Right renal pelvis (tissue), 4 donors: ENCODE measurements at regions not wholly inside any gene's neighbourhood (a gene's known extent, or its start where the extent isn't known, plus 50 kb on each side); places are given as distances from the start of the nearest gene placed in this dataset.
"Not testable (repeated sequence)": the region's sequence is repeated elsewhere in the genome, so short reads cannot be mapped to it uniquely, and the experiment has no call there.

ENCODE experiments used
- DNase-seq, 4 donors: peaks; one replicate each; pipeline ENCODE4 v3.0.0-alpha.2; 2013; ENCODE audit warnings: low read depth in 4 of 4, low spot score in 3 of 4, missing footprints in 1 of 4

DNA sequence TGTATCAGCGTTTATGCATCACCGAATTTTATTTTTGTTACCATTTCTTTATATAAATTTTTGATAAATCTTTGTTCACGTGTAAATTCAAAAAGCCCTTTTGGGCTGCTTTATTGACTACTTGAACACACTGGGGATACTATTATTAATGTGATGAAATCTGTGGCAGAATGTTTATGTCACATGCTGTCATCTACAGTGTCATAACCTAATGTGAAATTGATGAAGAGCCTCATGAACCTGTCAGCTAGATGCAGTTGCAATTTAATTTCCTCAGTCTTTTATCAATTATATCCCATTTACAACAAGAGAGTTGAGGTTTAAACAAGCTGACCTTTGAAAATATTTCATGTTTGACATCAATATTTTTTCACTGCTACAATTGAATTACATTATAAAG, 1100.4 kb upstream of the COX7C start:
- DNase-seq: no peak

DNA sequence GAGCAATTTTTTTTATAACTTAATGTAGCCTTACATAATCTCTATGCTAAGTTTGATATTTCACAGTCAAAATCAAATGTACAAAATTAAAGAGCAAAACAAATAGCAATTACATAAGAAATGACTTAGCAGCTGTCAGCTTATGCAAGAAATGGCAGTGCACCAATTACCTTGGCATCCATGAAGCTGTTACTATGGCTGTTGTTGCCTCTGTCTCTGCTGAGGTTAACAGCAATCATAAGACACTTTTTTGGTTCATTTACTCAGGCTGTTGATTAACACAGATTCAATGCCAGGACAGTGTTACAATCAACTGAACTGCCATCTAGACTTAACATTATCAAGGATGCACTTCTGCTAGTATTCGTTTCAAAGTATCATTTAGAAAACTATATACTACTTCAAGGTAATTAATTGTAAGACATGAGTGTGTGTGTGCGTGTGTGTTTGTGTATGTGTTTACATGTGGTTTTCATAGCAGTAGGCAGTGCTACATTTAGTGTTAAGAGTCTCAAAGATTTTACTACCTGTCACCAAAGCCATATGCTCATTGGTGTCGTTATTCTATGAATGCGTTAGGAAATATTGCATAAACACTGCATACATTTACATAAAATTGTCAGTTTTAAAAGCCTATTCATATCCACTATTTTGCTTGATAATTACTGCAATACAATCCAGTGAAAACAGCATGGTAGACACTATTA, 1084.2 kb upstream of the COX7C start:
- DNase-seq: no peak

DNA sequence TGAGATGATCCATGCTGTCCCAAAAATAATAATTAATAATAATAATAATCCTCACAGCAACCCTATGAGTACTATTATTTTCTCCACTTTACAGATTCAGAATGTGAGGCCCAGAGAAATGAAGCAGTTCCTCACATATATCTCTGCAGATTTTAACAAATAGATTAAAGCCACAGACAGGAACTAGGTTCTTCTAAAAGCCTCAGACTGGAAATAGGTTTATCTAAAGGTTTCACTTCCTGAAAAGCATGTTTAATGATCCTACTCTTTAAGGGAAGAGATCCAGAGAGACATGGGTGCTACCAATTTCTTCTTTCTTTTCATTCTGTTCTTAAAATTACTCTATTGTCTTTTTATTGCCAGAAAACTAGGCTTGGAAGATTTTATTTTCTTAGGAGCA, 1079.4 kb upstream of the COX7C start:
- DNase-seq: no peak

DNA sequence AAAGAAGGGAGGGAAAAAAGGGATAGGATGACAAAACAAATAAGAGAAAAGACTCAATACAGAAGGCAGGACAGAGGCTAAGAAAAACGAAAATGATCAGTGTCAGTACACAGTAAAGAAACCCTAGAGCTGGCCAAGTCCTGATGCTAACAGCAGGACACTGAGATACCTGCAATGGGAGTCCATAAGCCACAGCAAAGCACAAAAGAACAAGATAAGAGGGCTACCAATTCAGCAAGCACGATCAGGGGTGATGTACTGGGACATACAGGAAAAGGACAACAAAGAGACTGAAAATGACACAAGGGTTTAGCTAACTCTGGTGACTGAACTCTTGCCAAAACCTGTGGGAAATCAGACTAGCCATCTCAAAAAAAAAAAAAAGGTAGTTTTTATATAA, 1072.6 kb upstream of the COX7C start:
- no peak for DNase-seq

DNA sequence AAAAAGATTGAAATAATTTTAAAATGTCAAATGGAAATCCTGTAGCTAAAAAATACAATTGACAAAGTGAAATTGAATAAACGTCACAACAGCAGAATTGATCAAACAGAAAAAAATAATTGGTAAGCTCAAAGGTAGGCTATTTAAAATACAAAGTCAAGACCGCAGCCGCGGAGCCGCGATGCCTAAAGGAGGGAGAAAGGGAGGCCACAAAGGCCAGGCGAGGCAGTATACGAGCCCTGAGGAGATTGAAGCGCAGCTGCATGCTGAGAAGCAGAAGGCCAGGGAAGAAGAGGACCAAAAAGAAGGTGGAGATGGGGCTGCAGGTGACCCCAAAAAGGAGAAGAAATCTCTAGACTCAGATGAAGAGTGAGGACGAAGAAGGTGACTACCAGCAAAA, 1068.5 kb upstream of the COX7C start:
- DNase-seq: no peak

DNA sequence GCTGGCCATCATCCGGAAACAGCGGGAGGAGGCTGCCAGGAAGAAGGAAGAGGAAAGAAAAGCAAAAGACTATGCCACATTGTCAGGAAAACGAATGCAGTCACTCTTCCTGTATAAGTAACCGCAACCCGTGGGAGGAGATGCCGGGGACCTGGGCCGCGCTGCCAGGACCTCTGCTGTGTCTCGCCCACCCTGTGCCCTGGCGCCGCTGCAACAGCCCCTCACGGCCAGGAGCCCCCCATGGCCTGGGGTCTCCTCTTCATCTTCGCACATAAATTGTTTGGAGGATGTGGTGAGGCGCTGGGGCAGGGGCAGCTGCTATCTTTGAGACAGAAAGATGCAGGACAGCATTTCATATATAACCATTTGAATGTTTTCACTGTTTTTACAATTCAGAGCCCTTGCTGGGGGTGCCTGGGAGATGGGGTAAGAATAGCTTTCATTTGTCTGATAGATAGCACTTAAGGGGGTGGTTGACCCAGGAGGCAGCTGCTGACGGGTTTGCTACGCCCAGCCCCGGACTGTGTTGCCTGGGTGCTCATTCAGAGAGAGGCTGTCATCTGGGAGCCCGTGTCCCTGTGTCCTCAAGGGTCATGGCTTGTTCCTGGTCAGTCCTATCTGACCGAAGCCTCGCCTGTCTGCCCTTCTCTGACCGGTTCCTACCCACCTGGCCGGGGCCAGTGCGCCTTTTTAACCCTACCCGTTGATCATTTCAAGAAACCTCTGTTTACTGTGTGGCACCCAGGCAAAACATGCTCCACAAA, 1067.7 kb upstream of the COX7C start:
- no peak for DNase-seq

DNA sequence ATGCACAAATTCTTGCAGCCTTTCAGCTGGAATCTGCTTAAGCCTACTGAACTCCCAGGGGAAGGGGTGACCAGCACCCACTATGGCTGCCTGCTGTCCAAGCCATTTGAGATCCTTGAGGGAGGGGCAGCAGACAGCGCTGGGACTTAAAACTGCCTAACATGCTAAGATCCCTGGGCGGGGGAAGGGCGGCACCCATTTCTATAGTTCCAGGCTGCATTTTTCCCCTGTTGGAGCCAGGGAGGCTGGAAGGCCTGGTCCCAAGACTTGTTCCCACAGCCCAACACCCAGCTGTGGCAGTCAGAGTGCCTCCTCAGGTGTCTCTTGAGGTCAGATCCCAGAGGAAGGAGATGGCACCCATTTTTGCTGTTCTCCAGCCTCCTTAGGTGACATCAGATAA, 1061.3 kb upstream of the COX7C start:
- DNase-seq: no peak

DNA sequence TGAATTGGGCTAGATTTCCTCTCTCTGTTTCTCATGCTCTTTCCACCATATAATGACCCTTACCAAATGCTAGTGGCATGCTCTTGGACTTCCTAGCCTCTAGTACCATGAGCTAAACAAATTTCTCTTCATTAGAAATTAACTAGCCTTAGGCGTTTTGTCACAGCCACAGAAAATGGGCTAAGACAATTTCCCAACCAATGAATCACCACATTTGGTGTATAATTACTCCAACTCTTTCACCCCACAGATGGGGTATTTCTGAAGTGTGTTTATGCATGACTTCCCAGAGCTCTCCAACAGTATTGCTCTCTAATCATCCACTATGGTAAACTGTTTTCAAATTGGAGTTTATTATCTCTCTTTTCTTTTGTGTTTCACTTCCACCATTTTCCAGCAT, 1041.1 kb upstream of the COX7C start:
- DNase-seq: no peak

DNA sequence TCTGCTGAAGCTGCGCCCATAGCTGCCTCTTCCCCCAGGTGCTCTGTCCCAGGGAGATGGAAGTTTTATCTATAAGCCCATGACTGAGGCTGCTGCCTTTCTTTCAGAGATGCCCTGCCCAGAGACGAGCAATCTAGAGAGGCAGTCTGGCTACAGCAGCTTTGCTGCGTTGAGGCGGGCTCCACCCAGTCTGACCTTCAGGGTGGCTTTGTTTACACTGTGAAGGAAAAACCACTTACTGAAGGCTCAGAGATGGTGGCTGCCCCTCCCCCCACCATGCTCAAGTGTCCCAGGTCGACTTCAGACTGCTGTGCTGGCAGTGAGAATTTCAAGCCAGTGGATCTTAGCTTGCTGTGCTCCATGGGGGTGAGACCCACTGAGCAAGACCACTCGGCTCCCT, 1029.9 kb upstream of the COX7C start:
- DNase-seq: not testable (repeated sequence)

DNA sequence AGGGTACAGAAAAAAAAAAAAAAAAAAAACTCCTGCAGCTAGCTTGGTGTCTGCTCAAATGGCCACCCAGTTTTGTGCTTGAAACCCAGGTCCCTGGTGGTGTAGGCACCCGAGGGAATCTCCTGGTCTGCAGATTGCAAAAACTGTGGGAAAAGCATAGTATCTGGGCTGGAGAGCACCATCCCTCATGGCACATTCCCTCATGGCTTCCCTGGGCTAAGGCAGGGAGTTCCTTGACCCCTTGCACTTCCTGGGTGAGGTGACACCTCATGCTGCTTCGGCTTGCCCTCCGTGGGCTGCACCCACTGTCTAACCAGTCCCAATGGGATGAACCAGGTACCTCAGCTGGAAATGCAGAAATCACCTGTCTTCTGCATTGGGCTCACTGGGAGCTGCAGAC, 1029.5 kb upstream of the COX7C start:
- not testable (repeated sequence) for DNase-seq

DNA sequence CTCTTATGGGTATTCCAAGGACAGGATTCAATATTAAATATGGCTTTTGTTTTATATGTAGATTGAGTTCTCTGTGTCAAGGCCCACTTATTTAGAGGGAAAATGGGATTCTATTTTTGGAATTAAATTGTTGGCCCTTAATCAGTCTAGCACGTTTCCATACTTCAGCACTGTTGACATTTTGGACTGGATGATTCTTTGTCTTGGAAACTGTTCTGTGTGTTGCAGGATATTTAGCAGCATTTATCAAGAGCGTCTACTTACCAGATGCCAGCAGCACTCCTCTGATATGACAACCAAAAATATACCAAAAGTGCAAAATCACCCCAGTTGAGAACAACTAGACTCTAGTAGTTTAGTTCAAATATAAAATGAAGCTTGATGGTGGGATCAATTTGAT, 1027.0 kb upstream of the COX7C start:
- DNase-seq: no peak

DNA sequence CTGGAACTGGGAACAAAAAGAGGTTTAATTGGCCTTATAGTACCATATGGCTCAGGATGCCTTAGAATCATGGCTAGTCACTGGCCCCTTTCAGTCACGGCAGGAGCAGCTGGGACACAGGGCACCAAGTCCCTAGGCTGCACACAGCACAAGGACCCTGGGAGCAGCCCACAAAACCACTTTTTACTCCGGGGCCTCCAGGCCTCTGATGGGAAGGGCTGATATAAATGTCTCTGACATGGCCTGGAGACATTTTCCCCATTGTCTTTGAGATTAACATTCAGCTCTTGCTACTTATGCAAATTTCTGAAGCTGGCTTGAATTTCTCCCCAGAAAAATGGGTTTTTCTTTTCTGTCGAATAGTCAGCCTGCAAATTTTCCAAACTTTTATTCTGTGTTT, 1026.4 kb upstream of the COX7C start:
- DNase-seq: no peak

DNA sequence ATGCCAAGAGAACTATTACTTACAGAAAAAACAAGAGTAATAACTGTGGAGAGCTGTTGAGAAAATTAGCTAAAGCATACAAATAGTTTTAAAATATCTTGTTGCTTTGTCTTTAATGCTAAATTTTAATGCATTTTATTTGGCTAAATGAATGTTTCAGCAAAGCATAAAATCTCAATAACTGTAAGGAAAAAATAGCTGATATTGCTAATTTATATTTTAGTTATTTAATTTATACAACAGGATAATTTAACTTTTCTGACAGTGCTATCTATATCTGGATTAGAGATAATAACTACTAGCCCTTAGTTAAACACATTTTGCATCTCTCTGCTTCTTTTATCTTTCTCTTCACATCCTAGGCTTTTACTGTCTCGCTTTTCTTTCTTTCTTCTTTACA, 1014.9 kb upstream of the COX7C start:
- DNase-seq: no peak

DNA sequence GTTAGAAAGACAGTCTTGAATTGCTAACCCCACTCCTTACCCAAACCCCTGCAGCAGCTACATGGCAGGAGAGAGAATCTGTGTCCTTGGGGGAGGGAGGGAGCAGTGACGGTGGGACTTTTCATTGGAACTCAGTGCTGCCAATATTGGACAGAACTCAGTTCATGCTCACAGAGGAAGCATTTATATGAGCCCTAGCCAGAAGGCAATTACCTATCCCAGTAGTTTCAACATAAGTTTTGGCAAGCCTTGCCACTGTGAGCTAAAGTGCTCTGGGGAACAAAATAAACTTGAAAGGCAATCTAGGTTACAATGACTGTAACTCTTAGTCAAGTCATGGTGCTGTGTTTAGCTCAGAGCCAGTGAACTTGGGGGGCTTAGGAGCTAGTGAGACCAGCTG, 1013.4 kb upstream of the COX7C start:
- DNase-seq: no peak

DNA sequence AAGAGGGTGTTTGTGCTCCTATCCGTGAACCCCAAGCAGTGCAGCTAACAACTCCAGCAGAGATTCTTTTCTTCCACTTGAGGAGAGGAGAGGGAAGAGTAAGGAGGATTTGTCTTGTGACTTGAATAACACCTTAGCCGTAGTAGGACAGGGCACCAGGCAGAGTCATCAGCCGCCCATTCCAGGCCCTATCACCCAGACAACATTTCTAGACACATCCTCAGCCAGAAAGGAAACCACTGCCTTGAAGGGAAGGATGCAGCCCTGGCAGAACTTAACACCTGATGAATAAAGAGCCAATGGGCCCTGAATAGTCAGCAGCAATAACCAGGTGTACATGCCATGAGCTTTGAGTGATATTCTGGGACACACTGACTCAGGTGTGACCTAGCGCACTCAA, 1013.0 kb upstream of the COX7C start:
- no peak for DNase-seq

DNA sequence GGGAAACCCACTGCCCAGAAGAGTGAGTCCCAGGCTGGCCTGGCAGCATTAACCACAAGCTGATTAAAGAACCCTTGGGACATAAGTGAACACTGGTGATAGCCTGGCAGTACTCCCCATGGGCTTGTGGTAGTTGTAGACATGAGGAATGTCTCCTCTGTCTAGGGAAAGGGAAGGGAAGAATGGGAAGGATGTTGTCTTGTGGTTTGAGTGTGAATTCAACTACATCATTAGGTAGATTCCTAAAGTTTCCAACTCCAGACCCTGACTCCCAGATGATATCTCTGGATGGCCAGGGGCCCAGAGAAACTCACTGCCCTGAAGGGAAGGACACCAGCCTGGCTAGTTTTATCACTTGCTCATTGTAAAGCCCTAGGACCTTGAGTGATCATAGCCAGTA, 1012.4 kb upstream of the COX7C start:
- no peak for DNase-seq

DNA sequence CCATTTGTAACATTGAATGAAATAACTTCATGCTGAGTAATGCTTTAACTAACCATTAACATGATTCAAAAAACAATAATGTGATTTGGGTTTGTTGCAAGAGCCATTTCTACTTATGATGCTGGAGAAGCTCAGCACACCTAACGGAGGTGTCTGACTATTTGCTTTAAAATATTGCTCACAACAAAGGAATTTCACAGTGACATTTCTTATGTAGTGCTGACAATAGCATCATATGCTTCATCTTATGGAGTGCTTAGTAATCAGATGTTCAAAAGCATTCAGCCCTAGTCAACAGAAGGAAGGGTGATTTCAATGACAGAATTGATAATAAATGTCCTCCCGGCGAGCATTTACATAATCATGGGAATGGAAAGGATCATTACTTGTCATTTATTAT, 1003.3 kb upstream of the COX7C start:
- DNase-seq: no peak

DNA sequence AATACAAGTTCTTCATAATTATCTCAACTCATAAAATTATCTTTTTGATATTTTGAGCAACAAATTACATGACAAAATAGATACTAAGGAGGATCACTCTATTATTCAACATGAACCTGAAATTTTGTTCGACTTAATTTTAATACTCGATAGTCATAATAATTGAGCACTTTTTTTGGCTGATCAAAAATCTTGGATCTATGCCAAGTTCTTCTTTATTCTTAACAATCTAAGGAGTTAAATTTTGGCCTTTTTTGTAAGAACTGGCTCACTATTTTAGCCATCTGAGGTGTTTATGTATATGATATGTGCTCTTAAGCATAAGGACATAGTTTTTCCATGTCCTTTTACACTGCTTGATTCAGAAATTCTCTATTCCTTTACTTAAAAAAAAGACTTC, 996.1 kb upstream of the COX7C start:
- DNase-seq: no peak

DNA sequence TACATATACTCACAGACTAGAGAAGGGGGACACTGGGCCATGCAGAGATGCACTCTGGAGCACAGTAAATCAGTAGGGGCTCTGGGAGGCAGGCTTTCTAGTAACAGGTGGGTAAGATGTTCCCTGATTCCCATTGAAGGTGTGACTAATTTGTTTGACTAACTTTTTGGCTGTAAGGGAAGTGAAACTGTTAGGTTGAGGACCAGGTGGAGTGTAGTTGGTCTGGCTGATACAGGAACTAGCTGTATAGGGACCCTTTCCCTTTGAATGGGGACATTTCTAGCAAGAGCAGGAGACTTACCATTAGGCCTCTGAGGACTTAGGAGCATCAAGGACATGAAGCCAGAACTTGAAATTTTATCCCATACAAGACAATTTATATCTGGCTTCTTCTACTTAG, 989.6 kb upstream of the COX7C start:
- no peak for DNase-seq

DNA sequence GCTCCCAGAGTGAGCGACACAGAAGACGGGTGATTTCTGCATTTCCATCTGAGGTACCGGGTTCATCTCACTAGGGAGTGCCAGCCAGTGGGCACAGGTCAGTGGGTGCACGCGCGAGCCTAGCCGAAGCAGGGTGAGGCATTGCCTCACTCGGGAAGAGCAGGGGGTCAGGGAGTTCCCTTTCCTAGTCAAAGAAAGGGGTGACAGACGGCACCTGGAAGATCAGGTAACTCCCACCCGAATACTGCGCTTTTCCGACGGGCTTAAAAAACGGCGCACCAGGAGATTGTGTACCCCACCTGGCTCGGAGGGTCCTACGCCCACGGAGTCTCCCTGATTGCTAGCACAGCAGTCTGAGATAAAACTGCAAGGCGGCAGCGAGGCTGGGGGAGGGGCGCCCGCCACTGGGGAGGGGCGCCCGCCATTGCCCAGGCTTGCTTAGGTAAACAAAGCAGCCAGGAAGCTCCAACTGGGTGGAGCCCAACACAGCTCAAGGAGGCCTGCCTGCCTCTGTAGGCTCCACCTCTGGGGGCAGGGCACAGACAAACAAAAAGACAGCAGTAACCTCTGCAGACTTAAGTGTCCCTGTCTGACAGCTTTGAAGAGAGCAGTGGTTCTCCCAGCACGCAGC, 979.1 kb upstream of the COX7C start:
- DNase-seq: not testable (repeated sequence)

DNA sequence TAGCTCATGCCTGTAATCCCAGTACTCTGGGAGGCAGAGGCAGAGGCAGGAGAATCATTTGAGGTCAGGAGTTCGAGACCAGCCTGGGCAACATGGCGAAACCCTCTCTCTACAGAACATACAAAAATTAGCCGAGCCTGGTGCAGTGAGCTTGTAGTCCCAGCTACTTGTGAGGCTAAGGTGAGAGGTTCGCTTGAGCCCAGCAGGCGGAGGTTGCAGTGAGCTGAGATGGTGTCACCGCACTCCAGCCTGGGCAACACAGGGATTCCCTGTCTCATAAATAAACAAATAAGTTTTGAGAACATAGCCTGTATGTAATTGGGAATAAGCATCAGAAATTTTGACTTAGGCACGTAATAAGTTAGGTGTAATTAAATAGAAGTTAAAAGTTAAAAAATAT, 971.7 kb upstream of the COX7C start:
- no peak for DNase-seq

DNA sequence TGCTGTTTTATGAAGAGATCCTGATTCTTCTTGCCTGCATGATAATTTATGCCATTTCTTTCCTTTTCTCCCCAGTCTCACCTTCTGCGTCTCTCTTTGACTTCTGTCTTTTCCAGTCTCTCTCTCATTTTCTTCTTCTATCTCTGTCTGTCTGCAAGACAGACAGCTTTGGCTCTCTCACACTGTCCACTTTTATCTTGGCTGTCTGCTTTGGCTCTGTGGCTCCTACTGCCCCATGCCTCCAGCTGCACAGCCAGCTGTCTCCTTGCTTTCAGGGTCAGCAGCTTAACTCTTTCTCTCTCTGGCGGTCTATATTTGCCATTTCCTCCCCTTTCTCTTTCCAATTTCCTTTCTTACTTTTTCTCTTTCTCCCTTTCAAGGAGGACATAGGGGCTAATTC, 971.1 kb upstream of the COX7C start:
- DNase-seq: no peak
